Prostate gland (tissue), 2 donors: ENCODE measurements at regions not wholly inside any gene's neighbourhood (a gene's known extent, or its start where the extent isn't known, plus 50 kb on each side); places are given as distances from the start of the nearest gene placed in this dataset.

Experiments
- POLR2A ChIP-seq: fragments of 450-650 bp; IDR thresholded peaks from one replicate; pipeline ENCODE4 v1.6.1; 2016; ENCODE audit warnings: antibody characterized with exemption, mild to moderate bottlenecking
- TF ChIP-seq, protein P1 (sequence below), 4 experiments: fragments of 200-600 bp in 2 of 4; fragments of 450-650 bp in 2 of 4; sonication (generic) in 2 of 4; IDR thresholded peaks; 1 replicate in 3 of 4; 2 replicates in 1 of 4; pipeline ENCODE4 v1.5.1; 2016 to 2019; ENCODE audit warnings: antibody characterized with exemption in 4 of 4, mild to moderate bottlenecking in 2 of 4, moderate library complexity in 2 of 4

DNA sequence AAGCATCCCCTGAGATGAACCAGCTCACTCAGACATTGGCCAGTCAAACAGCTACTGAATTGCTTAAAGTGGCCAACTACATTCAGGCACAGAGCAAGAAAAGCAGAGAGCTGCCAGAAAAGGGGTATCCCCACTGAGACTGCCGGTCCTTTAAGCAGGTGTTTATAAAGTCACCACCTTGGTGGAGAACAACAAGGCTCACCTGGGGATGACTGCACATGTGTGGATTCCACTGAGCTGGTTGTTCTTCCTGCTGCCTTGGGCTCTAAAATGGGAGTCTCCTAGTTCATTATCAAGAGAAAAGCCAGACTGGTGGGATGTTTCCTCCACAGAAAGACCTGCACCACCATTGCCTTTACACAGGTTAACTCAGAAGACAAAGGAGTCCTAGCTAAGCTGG lies 51.8 kb upstream of the IPO5 start:
- TF ChIP-seq, protein P1, sequence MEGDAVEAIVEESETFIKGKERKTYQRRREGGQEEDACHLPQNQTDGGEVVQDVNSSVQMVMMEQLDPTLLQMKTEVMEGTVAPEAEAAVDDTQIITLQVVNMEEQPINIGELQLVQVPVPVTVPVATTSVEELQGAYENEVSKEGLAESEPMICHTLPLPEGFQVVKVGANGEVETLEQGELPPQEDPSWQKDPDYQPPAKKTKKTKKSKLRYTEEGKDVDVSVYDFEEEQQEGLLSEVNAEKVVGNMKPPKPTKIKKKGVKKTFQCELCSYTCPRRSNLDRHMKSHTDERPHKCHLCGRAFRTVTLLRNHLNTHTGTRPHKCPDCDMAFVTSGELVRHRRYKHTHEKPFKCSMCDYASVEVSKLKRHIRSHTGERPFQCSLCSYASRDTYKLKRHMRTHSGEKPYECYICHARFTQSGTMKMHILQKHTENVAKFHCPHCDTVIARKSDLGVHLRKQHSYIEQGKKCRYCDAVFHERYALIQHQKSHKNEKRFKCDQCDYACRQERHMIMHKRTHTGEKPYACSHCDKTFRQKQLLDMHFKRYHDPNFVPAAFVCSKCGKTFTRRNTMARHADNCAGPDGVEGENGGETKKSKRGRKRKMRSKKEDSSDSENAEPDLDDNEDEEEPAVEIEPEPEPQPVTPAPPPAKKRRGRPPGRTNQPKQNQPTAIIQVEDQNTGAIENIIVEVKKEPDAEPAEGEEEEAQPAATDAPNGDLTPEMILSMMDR (IDR thresholded peaks at IDR 0.05) = no peak
- TF ChIP-seq POLR2A = no peak
